A673 (cell line): ENCODE measurements at regions not wholly inside any gene's neighbourhood (a gene's known extent, or its start where the extent isn't known, plus 50 kb on each side); places are given as distances from the start of the nearest gene placed in this dataset.

ENCODE experiments used
- EZH2 ChIP-seq: fragments of 200-600 bp; sonication (generic); IDR thresholded peaks from 2 replicates; pipeline ENCODE4 v1.6.1; 2017; ENCODE audit warnings: borderline replicate concordance, low read depth, mild to moderate bottlenecking, mixed read lengths, antibody characterized with exemption, low read length; ENCODE audit not compliant: poor library complexity, severe bottlenecking
- TF ChIP-seq, protein P1 (sequence below): fragments of 300-800, 200-600 bp; sonication (generic); conservative IDR thresholded peaks from 2 replicates; pipeline ENCODE4 v1.5.1; 2017; ENCODE audit warnings: low read depth, mild to moderate bottlenecking, antibody characterized with exemption, low read length, moderate library complexity, mixed read lengths

DNA sequence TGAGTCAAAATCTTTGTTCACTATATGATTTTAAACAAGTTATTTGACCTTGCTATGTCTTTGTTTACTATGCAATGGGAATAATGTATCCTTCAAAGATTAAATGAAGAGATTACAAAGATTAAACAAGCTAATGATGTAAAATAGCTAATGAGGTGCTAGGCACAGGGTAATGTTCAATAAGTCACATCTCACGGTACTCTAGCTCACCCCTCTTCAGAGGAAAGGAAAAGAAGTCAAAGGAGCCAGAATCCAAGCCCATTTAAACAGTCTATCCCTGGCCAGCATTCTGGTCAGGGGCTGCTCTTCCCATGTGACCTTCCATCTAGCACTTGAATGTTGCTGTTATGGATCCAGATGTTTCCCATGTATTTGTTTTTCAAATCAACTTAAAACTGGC lies 412.4 kb upstream of the CAMK1G start:
- TF ChIP-seq, protein P1, sequence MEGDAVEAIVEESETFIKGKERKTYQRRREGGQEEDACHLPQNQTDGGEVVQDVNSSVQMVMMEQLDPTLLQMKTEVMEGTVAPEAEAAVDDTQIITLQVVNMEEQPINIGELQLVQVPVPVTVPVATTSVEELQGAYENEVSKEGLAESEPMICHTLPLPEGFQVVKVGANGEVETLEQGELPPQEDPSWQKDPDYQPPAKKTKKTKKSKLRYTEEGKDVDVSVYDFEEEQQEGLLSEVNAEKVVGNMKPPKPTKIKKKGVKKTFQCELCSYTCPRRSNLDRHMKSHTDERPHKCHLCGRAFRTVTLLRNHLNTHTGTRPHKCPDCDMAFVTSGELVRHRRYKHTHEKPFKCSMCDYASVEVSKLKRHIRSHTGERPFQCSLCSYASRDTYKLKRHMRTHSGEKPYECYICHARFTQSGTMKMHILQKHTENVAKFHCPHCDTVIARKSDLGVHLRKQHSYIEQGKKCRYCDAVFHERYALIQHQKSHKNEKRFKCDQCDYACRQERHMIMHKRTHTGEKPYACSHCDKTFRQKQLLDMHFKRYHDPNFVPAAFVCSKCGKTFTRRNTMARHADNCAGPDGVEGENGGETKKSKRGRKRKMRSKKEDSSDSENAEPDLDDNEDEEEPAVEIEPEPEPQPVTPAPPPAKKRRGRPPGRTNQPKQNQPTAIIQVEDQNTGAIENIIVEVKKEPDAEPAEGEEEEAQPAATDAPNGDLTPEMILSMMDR, result no peak
- TF ChIP-seq EZH2, result no peak
